GM10248 (cell line): ENCODE measurements at regions not wholly inside any gene's neighbourhood (a gene's known extent, or its start where the extent isn't known, plus 50 kb on each side); places are given as distances from the start of the nearest gene placed in this dataset.

Experiments
- CTCF ChIA-PET: fragments of 300-600 bp; sonication (Branson Sonifier 250); formaldehyde crosslinking; extraction: SDS; loops from one replicate; lab custom pipeline; 2021; ENCODE audit warnings: antibody characterized with exemption; lab: Yijun Ruan, JAX
- POLR2A ChIA-PET: fragments of 350-650 bp; sonication (Branson Sonifier 250); formaldehyde crosslinking; extraction: SDS; loops from one replicate; lab custom pipeline; 2020; ENCODE audit warnings: antibody characterized with exemption; lab: Yijun Ruan, JAX
- DNase-seq: peaks from one replicate; pipeline ENCODE4 v3.0.0; 2012; ENCODE audit errors: extremely low spot score
- CTCF ChIP-seq: IDR thresholded peaks from 2 replicates; pipeline ENCODE4 v1.5.1; 2012; ENCODE audit warnings: mild to moderate bottlenecking, low read depth; ENCODE audit errors: extremely low read depth, missing control alignments, control extremely low read depth

- DNase-seq, result no peak
- no peak for TF ChIP-seq CTCF
- POLR2A ChIA-PET, result no interaction called here
- CTCF ChIA-PET, result no interaction called here
Measured at GRCh38 chr12:28877854-28878253, 271.2 kb upstream of the FAR2 start.

- no peak for TF ChIP-seq CTCF
- POLR2A ChIA-PET, result no interaction called here
- no peak for DNase-seq
- CTCF ChIA-PET, result no interaction called here
Measured at GRCh38 chr12:28878629-28879028, 270.4 kb upstream of the FAR2 start.

GRCh38 chr12:28879379-28879778, 269.7 kb upstream of the FAR2 start:
- CTCF ChIA-PET, result interaction anchor here (1.1 to 1.3 kb wide), 2 partner anchors 8 to 57 kb away, joined by 3 read pairs; no protein-coding TSS in a partner anchor
- POLR2A ChIA-PET, result no interaction called here

GRCh38 chr12:28882444-28882843, 266.6 kb upstream of the FAR2 start:
- ChIA-PET POLR2A (no interaction called here), CTCF (interaction anchor here (4.6 kb wide), 1 partner anchor 10 kb away, joined by 24 read pairs; no protein-coding TSS in a partner anchor)
- DNase-seq, result no peak

More at GRCh38 chr12:28879379-28879778, 269.7 kb upstream of the FAR2 start:
- no peak for TF ChIP-seq CTCF
- peak; percentile 3 for DNase-seq

GRCh38 chr12:28883406-28883997, 265.6 kb upstream of the FAR2 start:
- POLR2A ChIA-PET, result no interaction called here
- DNase-seq, result no peak
- TF ChIP-seq CTCF, result no peak
- CTCF ChIA-PET, result interaction anchor here (2.8 to 4.6 kb wide), 2 partner anchors 11 to 14 kb away, joined by 8 to 24 read pairs; no protein-coding TSS in a partner anchor

More at GRCh38 chr12:28882444-28882843, 266.6 kb upstream of the FAR2 start:
- TF ChIP-seq CTCF, result no peak

GRCh38 chr12:28884904-28885679, 264.0 kb upstream of the FAR2 start:
- DNase-seq, result no peak
- POLR2A ChIA-PET, result no interaction called here
- TF ChIP-seq CTCF, result no peak
- CTCF ChIA-PET, result interaction anchor here (2.8 to 4.6 kb wide), 2 partner anchors 13 kb away, joined by 8 to 24 read pairs; no protein-coding TSS in a partner anchor
